H1 (cell line): ENCODE measurements at regions not wholly inside any gene's neighbourhood (a gene's known extent, or its start where the extent isn't known, plus 50 kb on each side); places are given as distances from the start of the nearest gene placed in this dataset.

ENCODE experiments used
- CTCF ChIA-PET: fragments of 300-600 bp; sonication (Branson Sonifier 250); formaldehyde crosslinking; loops from one replicate; lab custom pipeline; 2021; ENCODE audit not compliant: partially characterized antibody; lab: Charles Lee
- POLR2A ChIA-PET: fragments of 300-600 bp; sonication (Branson Sonifier 250); formaldehyde crosslinking; loops from one replicate; lab custom pipeline; 2021; ENCODE audit warnings: inconsistent platforms; ENCODE audit not compliant: partially characterized antibody; lab: Charles Lee
- DNase-seq, 2 experiments: peaks; one replicate each; pipeline versions ENCODE4 v3.0.0 to v3.0.0-alpha.2; 2010 to 2022; ENCODE audit warnings: low spot score in 2 of 2, low read depth in 1 of 2, mixed read lengths in 1 of 2
- FAIRE-seq: peaks from 2 replicates; lab custom pipeline; 2011; peaks lifted over from hg19 to GRCh38; lab: Jason Lieb, UNC
- H2AFZ ChIP-seq: 2 replicates; pipeline ENCODE4 v1.8.1; 2012; ENCODE audit warnings: low read length, inconsistent platforms
- H2AK5ac ChIP-seq: 2 replicates; pipeline ENCODE4 v1.6.1; 2013; ENCODE audit warnings: low read depth, low read length
- H2BK120ac ChIP-seq: replicated peaks from 2 replicates; pipeline ENCODE3; 2013; ENCODE audit warnings: low read depth, low read length, inconsistent platforms
- H2BK12ac ChIP-seq: 2 replicates; pipeline ENCODE4 v1.6.1; 2013; ENCODE audit warnings: low read depth, low read length
- H2BK15ac ChIP-seq: 2 replicates; pipeline ENCODE4 v1.6.1; 2013; ENCODE audit warnings: low read length
- H2BK20ac ChIP-seq: 2 replicates; pipeline ENCODE4 v1.6.1; 2013; ENCODE audit warnings: low read length
- H2BK5ac ChIP-seq: 2 replicates; pipeline ENCODE4 v1.6.1; 2013; ENCODE audit warnings: low read depth, low read length
- H3K14ac ChIP-seq: 2 replicates; pipeline ENCODE4 v1.6.1; 2013; ENCODE audit warnings: inconsistent platforms; ENCODE audit not compliant: insufficient read length
- H3K18ac ChIP-seq: 2 replicates; pipeline ENCODE4 v1.6.1; 2013; ENCODE audit warnings: low read length; ENCODE audit errors: extremely low read depth
- H3K23ac ChIP-seq: 2 replicates; pipeline ENCODE4 v1.6.1; 2013; ENCODE audit warnings: inconsistent platforms; ENCODE audit not compliant: insufficient read length
- H3K23me2 ChIP-seq: 2 replicates; pipeline ENCODE4 v1.6.1; 2013; ENCODE audit warnings: low read depth, low read length
- H3K27ac ChIP-seq: 2 replicates; pipeline ENCODE4 v1.6.1; 2011; ENCODE audit warnings: low read depth, low read length, inconsistent platforms
- H3K27me3 ChIP-seq, 4 experiments: replicated peaks in 1 of 4; 1 replicate in 1 of 4; 2 replicates in 3 of 4; pipeline versions ENCODE4 v1.6.1 to v1.8.1; 2011 to 2013; ENCODE audit warnings: low read length in 3 of 4, mild to moderate bottlenecking in 3 of 4, inconsistent platforms in 2 of 4, mixed read lengths in 2 of 4, moderate library complexity in 1 of 4; ENCODE audit not compliant: control insufficient read depth in 3 of 4, insufficient read depth in 3 of 4; ENCODE audit errors: extremely low read depth in 1 of 4
- H3K36me3 ChIP-seq, 4 experiments: 2 replicates each; pipeline versions ENCODE4 v1.6.1 to v1.8.1; 2011 to 2013; ENCODE audit warnings: mild to moderate bottlenecking in 4 of 4, low read length in 3 of 4, moderate library complexity in 2 of 4, control low read depth in 1 of 4, inconsistent platforms in 1 of 4; ENCODE audit not compliant: insufficient read depth in 4 of 4, control insufficient read depth in 2 of 4
- H3K4ac ChIP-seq: replicated peaks from 2 replicates; pipeline ENCODE3; 2013; ENCODE audit warnings: low read length, low read depth, mixed read lengths, inconsistent platforms; ENCODE audit not compliant: insufficient read length
- H3K4me1 ChIP-seq, 4 experiments: replicated peaks in 1 of 4; 1 replicate in 1 of 4; 2 replicates in 3 of 4; pipeline versions ENCODE4 v1.6.1 to v1.8.1; 2011 to 2013; ENCODE audit warnings: low read length in 3 of 4, inconsistent platforms in 2 of 4, mixed read lengths in 1 of 4; ENCODE audit not compliant: insufficient read depth in 4 of 4, control insufficient read depth in 3 of 4
- H3K4me2 ChIP-seq, 2 experiments: 2 replicates each; pipeline versions ENCODE4 v1.6.1 to v1.8.1; 2011 to 2013; ENCODE audit warnings: low read depth in 2 of 2, low read length in 2 of 2, control low read depth in 1 of 2, inconsistent platforms in 1 of 2, mild to moderate bottlenecking in 1 of 2; ENCODE audit not compliant: insufficient read depth in 1 of 2
- H3K4me3 ChIP-seq, 4 experiments: fragments of 200-600, 300-600 bp in 1 of 4; sonication (generic), shearing (Covaris generic), sonication (Bioruptor Twin) in 1 of 4; 2 replicates each; pipeline versions ENCODE4 v1.5.1 to v1.8.1; 2011 to 2016; ENCODE audit warnings: low read length in 4 of 4, low read depth in 3 of 4, control low read depth in 2 of 4, inconsistent platforms in 2 of 4, mild to moderate bottlenecking in 2 of 4, mixed read lengths in 1 of 4, moderate library complexity in 1 of 4; ENCODE audit not compliant: insufficient read depth in 2 of 4; ENCODE audit errors: extremely low read depth in 1 of 4
- H3K56ac ChIP-seq: replicated peaks from 2 replicates; pipeline ENCODE3; 2013; ENCODE audit warnings: low read depth, mild to moderate bottlenecking, mixed read lengths, low read length, inconsistent platforms; ENCODE audit not compliant: insufficient read length
- H3K79me1 ChIP-seq: 2 replicates; pipeline ENCODE4 v1.6.1; 2013; ENCODE audit warnings: low read depth, low read length, control low read depth
- H3K79me2 ChIP-seq, 2 experiments: 2 replicates each; pipeline versions ENCODE4 v1.6.1 to v1.8.1; 2012 to 2013; ENCODE audit warnings: low read length in 2 of 2, mild to moderate bottlenecking in 2 of 2, inconsistent platforms in 1 of 2; ENCODE audit not compliant: insufficient read depth in 2 of 2, control insufficient read depth in 1 of 2
- H3K9ac ChIP-seq, 4 experiments: replicated peaks in 1 of 4; 1 replicate in 1 of 4; 2 replicates in 3 of 4; pipeline versions ENCODE4 v1.6.1 to v1.8.1; 2011 to 2013; ENCODE audit warnings: low read depth in 3 of 4, low read length in 3 of 4, control low read depth in 2 of 4, mild to moderate bottlenecking in 2 of 4, moderate library complexity in 2 of 4, inconsistent platforms in 1 of 4; ENCODE audit errors: extremely low read depth in 1 of 4
- H3K9me3 ChIP-seq, 2 experiments: 2 replicates each; pipeline versions ENCODE4 v1.6.1 to v1.8.1; 2012 to 2013; ENCODE audit warnings: mild to moderate bottlenecking in 2 of 2, moderate library complexity in 2 of 2, control low read depth in 1 of 2, inconsistent platforms in 1 of 2, low read depth in 1 of 2, low read length in 1 of 2, mixed read lengths in 1 of 2; ENCODE audit not compliant: insufficient read depth in 2 of 2
- H4K20me1 ChIP-seq, 2 experiments: replicated peaks in 1 of 2; 2 replicates each; pipeline versions ENCODE3 to v1.8.1; 2011 to 2013; ENCODE audit warnings: inconsistent platforms in 2 of 2, low read length in 2 of 2, mild to moderate bottlenecking in 1 of 2; ENCODE audit not compliant: insufficient read depth in 2 of 2, control insufficient read depth in 1 of 2
- H4K5ac ChIP-seq: 2 replicates; pipeline ENCODE4 v1.6.1; 2013; ENCODE audit warnings: low read length, low read depth, mixed read lengths, inconsistent platforms; ENCODE audit not compliant: insufficient read length
- H4K8ac ChIP-seq: 2 replicates; pipeline ENCODE4 v1.8.0; 2013; ENCODE audit warnings: mild to moderate bottlenecking, moderate library complexity, low read length, inconsistent platforms; ENCODE audit not compliant: insufficient read depth; ENCODE audit errors: extremely low read depth
- H4K91ac ChIP-seq: replicated peaks from 2 replicates; pipeline ENCODE3; 2013; ENCODE audit warnings: low read length, mixed read lengths, inconsistent platforms; ENCODE audit not compliant: insufficient read length
- CREB1 ChIP-seq: IDR thresholded peaks from 2 replicates; pipeline ENCODE4 v1.6.1; 2012; ENCODE audit warnings: inconsistent platforms
- EP300 ChIP-seq, 2 experiments: IDR thresholded peaks; 1 replicate in 1 of 2; 2 replicates in 1 of 2; pipeline ENCODE4 v1.6.1; 2011 to 2012; ENCODE audit warnings: low read depth in 2 of 2, low read length in 2 of 2, mild to moderate bottlenecking in 2 of 2, borderline replicate concordance in 1 of 2, inconsistent platforms in 1 of 2, moderate library complexity in 1 of 2
- KDM4A ChIP-seq: IDR thresholded peaks from one replicate; pipeline ENCODE4 v1.7.1; 2012; ENCODE audit warnings: low read depth, mild to moderate bottlenecking, moderate library complexity, low read length, inconsistent platforms; ENCODE audit not compliant: severe bottlenecking
- NANOG ChIP-seq: IDR thresholded peaks from 2 replicates; pipeline ENCODE4 v1.6.1; 2011; ENCODE audit warnings: low read length, low read depth, mild to moderate bottlenecking, inconsistent platforms; ENCODE audit not compliant: insufficient read depth, poor library complexity, severe bottlenecking
- RAD21 ChIP-seq, 2 experiments: IDR thresholded peaks in 1 of 2; conservative IDR thresholded peaks in 1 of 2; 2 replicates each; pipeline ENCODE4 v1.6.1; 2011; ENCODE audit warnings: low read depth in 2 of 2, low read length in 2 of 2, improper control_type of control experiment in 1 of 2, inconsistent platforms in 1 of 2, mild to moderate bottlenecking in 1 of 2, moderate library complexity in 1 of 2
- RNF2 ChIP-seq: fragments of 200-900, 300-1000 bp; sonication (generic); IDR thresholded peaks from 2 replicates; pipeline ENCODE4 v1.7.1; 2016; ENCODE audit warnings: borderline replicate concordance, low read depth, mild to moderate bottlenecking, antibody characterized with exemption, low read length; ENCODE audit not compliant: poor library complexity, severe bottlenecking; ENCODE audit errors: missing control alignments
- SAP30 ChIP-seq: fragments of 300-600 bp; sonication (generic); IDR thresholded peaks from 2 replicates; pipeline ENCODE4 v1.7.1; 2012; ENCODE audit warnings: low read length, moderate library complexity, mild to moderate bottlenecking, inconsistent platforms; ENCODE audit not compliant: insufficient read depth, insufficient replicate concordance
- TAF1 ChIP-seq: IDR thresholded peaks from 2 replicates; pipeline ENCODE4 v1.6.1; 2011; ENCODE audit warnings: mild to moderate bottlenecking, low read depth, low read length
- TBP ChIP-seq: IDR thresholded peaks from 2 replicates; pipeline ENCODE4 v1.6.1; 2011; ENCODE audit warnings: low read depth, low read length, improper control_type of control experiment

GRCh38 chr2:220243571-220243970 lies 616.1 kb downstream of the SLC4A3 start:
- no peak overlapping the region for H3K9ac ChIP-seq
- H3K56ac ChIP-seq = no peak overlapping the region
- H2BK5ac ChIP-seq = no peak overlapping the region
- DNase-seq (no peak), FAIRE-seq (no peak)
- H3K23ac ChIP-seq = no peak overlapping the region
- H4K91ac ChIP-seq = no peak overlapping the region
- H3K4ac ChIP-seq = no peak overlapping the region
- no peak overlapping the region for H2BK12ac ChIP-seq
- H2BK120ac ChIP-seq = no peak overlapping the region
- H3K27me3 ChIP-seq = no peaks in the 10 kb centered on the region
- H2AFZ ChIP-seq = 0 out of 2 replicates have a peak overlapping the region, but pooled peaks have one; percentile 32
- no peak overlapping the region for H4K8ac ChIP-seq
- H2BK20ac ChIP-seq = no peak overlapping the region
- no peak overlapping the region for H3K14ac ChIP-seq
- ChIA-PET POLR2A (no interaction called here), CTCF (interaction anchor here (0.9 kb wide), 1 partner anchor 90 kb away, joined by 3 read pairs; no protein-coding TSS in a partner anchor)
- H3K27ac ChIP-seq = no peak overlapping the region
- H4K5ac ChIP-seq = no peak overlapping the region
- no peaks in the 10 kb centered on the region for H3K36me3 ChIP-seq
- no peak overlapping the region for H3K18ac ChIP-seq
- H3K4me3 ChIP-seq = no peak overlapping the region
- H3K79me2 ChIP-seq = no peaks in the 10 kb centered on the region
- no peaks in the 10 kb centered on the region for H3K9me3 ChIP-seq
- H2BK15ac ChIP-seq = no peak overlapping the region
- no peaks in the 10 kb centered on the region for H3K79me1 ChIP-seq
- no peaks in the 10 kb centered on the region; the same call in 1 of the 2 replicates for H3K23me2 ChIP-seq
- H2AK5ac ChIP-seq = no peak overlapping the region
- H4K20me1 ChIP-seq = no peaks in the 10 kb centered on the region
- H3K4me1 ChIP-seq = no peaks in the 10 kb centered on the region
- no peak overlapping the region for H3K4me2 ChIP-seq
- TF ChIP-seq KDM4A (no peak), NANOG (no peak), SAP30 (no peak), EP300 (IDR thresholded peaks at IDR 0.05; ENCODE audit: borderline replicate concordance in 1 of 2, low read depth in 2 of 2, low read length in 2 of 2) (no peak), RNF2 (no peak), CREB1 (no peak), TAF1 (no peak), TBP (no peak), RAD21 (IDR thresholded peaks at IDR 0.05 in 1 of 2, conservative IDR thresholded peaks at IDR 0.05 in 1 of 2; ENCODE audit: low read depth in 2 of 2, low read length in 2 of 2) (no peak)
